ENCODE measurements at regions not wholly inside any gene's neighbourhood (a gene's known extent, or its start where the extent isn't known, plus 50 kb on each side); places are given as distances from the start of the nearest gene placed in this dataset.
"Not testable (repeated sequence)": the region's sequence is repeated elsewhere in the genome, so short reads cannot be mapped to it uniquely, and the experiment has no call there.

GRCh38 chr2:222351035-222351434, 52.2 kb upstream of the PAX3 start:
- no peak for DNase-seq (ENCODE audit: low read depth)

- peak; percentile 9 for DNase-seq (ENCODE audit: low read depth)
These were observed 54.2 kb upstream of the PAX3 start for GRCh38 chr2:222352981-222353380.

- no peak for DNase-seq (ENCODE audit: low read depth)
These were observed 55.2 kb upstream of the PAX3 start for GRCh38 chr2:222353993-222354392.

GRCh38 chr2:222355860-222356259, 57.1 kb upstream of the PAX3 start:
- no peak for DNase-seq (ENCODE audit: low read depth)

- DNase-seq (ENCODE audit: low read depth) = no peak
These were observed 59.1 kb upstream of the PAX3 start for GRCh38 chr2:222357930-222358329.

- peak; percentile 66 for DNase-seq (ENCODE audit: low read depth)
These were observed 60.1 kb upstream of the PAX3 start for GRCh38 chr2:222358876-222359275.

GRCh38 chr2:222360146-222360545, 61.3 kb upstream of the PAX3 start:
- DNase-seq (ENCODE audit: low read depth) = peak; percentile 72

- no peak for DNase-seq (ENCODE audit: low read depth)
These were observed 62.2 kb upstream of the PAX3 start for GRCh38 chr2:222360997-222361396.

- no peak for DNase-seq (ENCODE audit: low read depth)
These were observed 62.6 kb upstream of the SGPP2 start for GRCh38 chr2:222361787-222362186.

- DNase-seq (ENCODE audit: low read depth) = peak; percentile 29
These were observed 62.0 kb upstream of the SGPP2 start for GRCh38 chr2:222362336-222362735.

- DNase-seq (ENCODE audit: low read depth) = peak; percentile 58
These were observed 60.0 kb upstream of the SGPP2 start for GRCh38 chr2:222364285-222364895.

- DNase-seq (ENCODE audit: low read depth) = not testable (repeated sequence)
These were observed 56.1 kb upstream of the SGPP2 start for GRCh38 chr2:222368280-222368679.

GRCh38 chr2:222372993-222373392, 51.4 kb upstream of the SGPP2 start:
- DNase-seq (ENCODE audit: low read depth) = no peak

Measured in M059J (cell line).